Gastrocnemius medialis (tissue), 4 donors: ENCODE measurements at regions not wholly inside any gene's neighbourhood (a gene's known extent, or its start where the extent isn't known, plus 50 kb on each side); places are given as distances from the start of the nearest gene placed in this dataset.

ENCODE experiments used
- CTCF ChIP-seq, 5 experiments: fragments of 450-650 bp in 3 of 5; fragments of 200-600 bp in 2 of 5; sonication (generic) in 2 of 5; IDR thresholded peaks in 4 of 5; conservative IDR thresholded peaks in 1 of 5; 1 replicate in 4 of 5; 2 replicates in 1 of 5; pipeline ENCODE4 v1.5.1; 2016 to 2019; ENCODE audit warnings: antibody characterized with exemption in 5 of 5, mild to moderate bottlenecking in 3 of 5, moderate library complexity in 3 of 5
- POLR2A ChIP-seq, 2 donors: fragments of 450-650 bp; IDR thresholded peaks; one replicate each; pipeline ENCODE4 v1.6.1; 2017; ENCODE audit warnings: antibody characterized with exemption in 2 of 2, mild to moderate bottlenecking in 2 of 2, moderate library complexity in 2 of 2

DNA sequence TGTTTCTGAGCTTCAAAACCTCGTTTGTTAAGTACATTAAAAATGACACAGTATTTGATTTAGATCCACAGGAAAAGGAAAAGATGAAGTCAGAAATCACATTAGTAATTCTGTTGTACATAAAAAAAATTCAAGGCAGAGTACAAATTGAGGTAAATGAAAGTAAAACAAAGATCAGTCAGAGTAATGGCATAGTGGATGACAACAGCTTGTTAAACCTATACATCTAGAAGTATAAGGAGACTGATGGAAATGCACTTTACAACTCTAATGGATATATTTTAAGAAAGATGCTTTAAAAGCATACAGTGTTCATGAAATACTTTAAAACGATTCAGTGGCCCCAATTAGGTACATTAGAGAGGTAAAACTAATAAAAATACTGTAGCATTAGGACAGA lies 631.3 kb upstream of the SEMA6A start:
- TF ChIP-seq CTCF (IDR thresholded peaks at IDR 0.05 in 4 of 5, conservative IDR thresholded peaks at IDR 0.05 in 1 of 5) (no peak), POLR2A (IDR thresholded peaks at IDR 0.05) (no peak)
